Activated T-helper 2 cell treated with anti-CD3 and anti-CD28 coated beads, Interferon-gamma antibody, Interleukin-2, Interleukin-4, amounts not matched to agents 10 μg/mL and 5 μg/mL and 100 μg/mL, durations not matched to agents 14 hours and 24 hours and 36 hours (primary cell): ENCODE measurements at regions not wholly inside any gene's neighbourhood (a gene's known extent, or its start where the extent isn't known, plus 50 kb on each side); places are given as distances from the start of the nearest gene placed in this dataset.

Experiments used
- DNase-seq: peaks from one replicate; pipeline ENCODE4 v3.0.0; 2021; ENCODE audit warnings: low spot score
- H3K27ac Mint-ChIP-seq: one replicate; pipeline ENCODE4 v1.8.0; 2021; ENCODE audit warnings: mixed read lengths
- H3K27me3 Mint-ChIP-seq: one replicate; pipeline ENCODE4 v1.8.0; 2021; ENCODE audit warnings: low read depth, mixed read lengths
- H3K36me3 Mint-ChIP-seq: one replicate; pipeline ENCODE4 v1.8.0; 2021; ENCODE audit warnings: low read depth, mixed read lengths
- H3K4me1 Mint-ChIP-seq: one replicate; pipeline ENCODE4 v1.8.0; 2021; ENCODE audit warnings: low read depth, mixed read lengths
- H3K4me3 Mint-ChIP-seq: one replicate; pipeline ENCODE4 v1.8.0; 2021; ENCODE audit warnings: low read depth, mild to moderate bottlenecking, moderate library complexity, mixed read lengths
- H3K9me3 Mint-ChIP-seq: one replicate; pipeline ENCODE4 v1.8.0; 2021; ENCODE audit warnings: mixed read lengths
- intact Hi-C: fragments of 100-400 bp; cut with micrococcal nuclease; formaldehyde crosslinking; loops from one replicate; pipeline ENCODE4 v1.15.1; 2023

- no peaks in the 10 kb centered on the region for H3K9me3 Mint-ChIP-seq
- peaks cover 5% of the 10 kb centered on the region for H3K4me1 Mint-ChIP-seq
- no peak overlapping the region for H3K4me3 Mint-ChIP-seq
- DNase-seq = no peak
- intact Hi-C loops = no loop called here
- H3K36me3 Mint-ChIP-seq = peaks cover 49% of the 10 kb centered on the region
- H3K27me3 Mint-ChIP-seq = no peaks in the 10 kb centered on the region
- no peak overlapping the region for H3K27ac Mint-ChIP-seq
These were observed 57.1 kb upstream of the CD302 start for GRCh38 chr2:159855143-159855542.

DNA sequence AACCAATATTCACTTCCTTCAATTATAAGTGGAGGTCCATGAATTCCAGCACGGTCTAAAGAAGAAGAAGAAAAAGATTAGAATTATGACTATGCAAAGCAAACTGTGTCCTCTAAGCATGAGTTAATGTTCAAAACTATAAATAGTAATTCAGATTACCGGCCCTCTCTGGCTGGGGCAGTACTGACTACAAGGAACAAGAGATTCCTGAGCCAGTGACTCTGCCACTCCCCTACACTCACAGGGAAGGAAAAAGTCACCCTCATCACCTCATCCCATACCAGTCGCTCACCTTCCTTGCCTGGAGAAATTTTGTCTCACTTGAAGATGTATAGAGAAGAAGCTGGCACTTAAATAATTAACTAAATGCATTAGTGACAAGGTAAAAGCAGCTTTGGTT lies 56.5 kb upstream of the CD302 start:
- intact Hi-C loops = no loop called here

DNA sequence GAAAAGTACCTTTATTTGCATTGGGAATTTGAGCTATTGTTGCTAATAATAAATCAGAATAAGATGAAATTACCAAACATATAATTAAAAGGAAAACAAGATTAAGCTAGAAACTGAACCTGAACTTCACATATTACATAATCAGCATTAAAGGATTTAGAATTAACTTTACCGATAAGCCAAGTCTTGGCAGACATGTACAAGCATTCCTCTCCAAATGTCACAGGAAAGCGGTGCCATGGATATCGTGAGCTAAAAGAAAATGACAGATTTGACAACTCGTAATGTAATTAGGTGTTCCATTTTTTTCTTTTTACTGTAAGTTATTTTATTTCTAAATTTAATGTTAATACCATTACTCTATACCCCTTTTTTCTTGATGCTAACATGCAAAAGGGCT lies 55.1 kb upstream of the CD302 start:
- DNase-seq = no peak
- Mint-ChIP-seq H3K4me1 (no peaks in the 10 kb centered on the region), H3K9me3 (no peaks in the 10 kb centered on the region), H3K36me3 (peaks cover 43% of the 10 kb centered on the region), H3K27me3 (no peaks in the 10 kb centered on the region), H3K4me3 (no peak overlapping the region), H3K27ac (no peak overlapping the region)
- intact Hi-C loops = no loop called here

More for the DNA sequence above, 56.5 kb upstream of the CD302 start:
- Mint-ChIP-seq H3K27me3 (no peaks in the 10 kb centered on the region), H3K36me3 (peaks cover 42% of the 10 kb centered on the region), H3K9me3 (no peaks in the 10 kb centered on the region), H3K4me1 (peaks cover 5% of the 10 kb centered on the region), H3K27ac (no peak overlapping the region), H3K4me3 (no peak overlapping the region)
- DNase-seq = no peak

DNA sequence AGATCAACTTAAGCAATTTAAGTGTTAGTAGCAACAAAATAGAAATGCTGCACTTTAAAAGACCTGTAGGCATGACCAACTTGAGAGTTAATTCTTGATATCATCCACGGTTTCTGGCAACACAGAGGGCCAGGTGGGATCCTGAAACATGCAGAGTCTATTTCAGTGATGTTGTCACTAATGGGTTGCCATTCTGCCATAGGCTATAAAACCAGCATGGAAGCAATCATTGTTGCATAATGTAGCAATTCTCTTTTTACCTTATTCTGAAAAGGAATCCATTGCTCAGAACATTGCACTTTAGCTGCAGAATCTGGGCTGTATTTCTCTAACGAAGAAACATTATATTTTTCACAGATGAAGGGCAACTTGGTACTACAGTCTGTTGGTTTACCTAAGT lies 53.9 kb upstream of the CD302 start:
- no peak overlapping the region for H3K4me3 Mint-ChIP-seq

GRCh38 chr2:159850789-159851188 lies 52.8 kb upstream of the CD302 start:
- DNase-seq = no peak
- H3K9me3 Mint-ChIP-seq = no peaks in the 10 kb centered on the region
- intact Hi-C loops = no loop called here
- H3K27ac Mint-ChIP-seq = no peak overlapping the region
- no peaks in the 10 kb centered on the region for H3K4me1 Mint-ChIP-seq
- H3K27me3 Mint-ChIP-seq = no peaks in the 10 kb centered on the region
- H3K36me3 Mint-ChIP-seq = peaks cover 43% of the 10 kb centered on the region
- H3K4me3 Mint-ChIP-seq = no peak overlapping the region

More for the DNA sequence above, 53.9 kb upstream of the CD302 start:
- no peaks in the 10 kb centered on the region for H3K9me3 Mint-ChIP-seq
- H3K27ac Mint-ChIP-seq = no peak overlapping the region
- no peaks in the 10 kb centered on the region for H3K27me3 Mint-ChIP-seq
- H3K36me3 Mint-ChIP-seq = peaks cover 46% of the 10 kb centered on the region
- H3K4me1 Mint-ChIP-seq = no peaks in the 10 kb centered on the region
- DNase-seq = no peak
- intact Hi-C loops = no loop called here

GRCh38 chr2:159849160-159849813 lies 51.3 kb upstream of the CD302 start:
- no peak overlapping the region for H3K27ac Mint-ChIP-seq
- DNase-seq = no peak
- H3K4me1 Mint-ChIP-seq = no peaks in the 10 kb centered on the region
- peaks cover 39% of the 10 kb centered on the region for H3K36me3 Mint-ChIP-seq
- no peaks in the 10 kb centered on the region for H3K9me3 Mint-ChIP-seq
- H3K4me3 Mint-ChIP-seq = no peak overlapping the region
- intact Hi-C loops = no loop called here
- no peaks in the 10 kb centered on the region for H3K27me3 Mint-ChIP-seq
